H9 (cell line): ENCODE measurements at regions not wholly inside any gene's neighbourhood (a gene's known extent, or its start where the extent isn't known, plus 50 kb on each side); places are given as distances from the start of the nearest gene placed in this dataset.

Source experiments
- DNase-seq: peaks from one replicate; pipeline ENCODE4 v3.0.0-alpha.2; 2017
- H2AFZ ChIP-seq: one replicate; pipeline ENCODE4 v1.6.1; 2013; ENCODE audit warnings: mild to moderate bottlenecking, low read length, control low read depth, moderate library complexity
- H2AK5ac ChIP-seq: 2 replicates; pipeline ENCODE4 v1.6.1; 2013; ENCODE audit warnings: low read length, control low read depth, mixed read lengths; ENCODE audit not compliant: insufficient read length
- H2BK120ac ChIP-seq: one replicate; pipeline ENCODE4 v1.6.1; 2013; ENCODE audit warnings: low read depth, mild to moderate bottlenecking, low read length, control low read depth, inconsistent platforms; ENCODE audit not compliant: poor library complexity, severe bottlenecking
- H2BK12ac ChIP-seq: 2 replicates; pipeline ENCODE4 v1.6.1; 2013; ENCODE audit warnings: low read length, control low read depth, mixed read lengths, low read depth; ENCODE audit not compliant: insufficient read length
- H2BK15ac ChIP-seq: 2 replicates; pipeline ENCODE4 v1.6.1; 2013; ENCODE audit warnings: low read depth, low read length, control low read depth
- H2BK20ac ChIP-seq: one replicate; pipeline ENCODE4 v1.6.1; 2013; ENCODE audit warnings: low read depth, mild to moderate bottlenecking, low read length, control low read depth, inconsistent platforms; ENCODE audit not compliant: poor library complexity, severe bottlenecking
- H2BK5ac ChIP-seq: 2 replicates; pipeline ENCODE4 v1.6.1; 2013; ENCODE audit warnings: low read length, control low read depth, mixed read lengths; ENCODE audit not compliant: insufficient read length
- H3K14ac ChIP-seq: 2 replicates; pipeline ENCODE4 v1.6.1; 2013; ENCODE audit warnings: low read length, control low read depth; ENCODE audit not compliant: insufficient read depth
- H3K18ac ChIP-seq: 2 replicates; pipeline ENCODE4 v1.6.1; 2013; ENCODE audit warnings: low read depth, mild to moderate bottlenecking, mixed read lengths, low read length, control low read depth; ENCODE audit not compliant: insufficient read length
- H3K23ac ChIP-seq: 2 replicates; pipeline ENCODE4 v1.6.1; 2013; ENCODE audit warnings: low read length, control low read depth, mixed read lengths, low read depth; ENCODE audit not compliant: insufficient read length
- H3K23me2 ChIP-seq: 2 replicates; pipeline ENCODE4 v1.6.1; 2013; ENCODE audit warnings: low read depth, mild to moderate bottlenecking, mixed read lengths, low read length, control low read depth; ENCODE audit not compliant: insufficient read length, poor library complexity, severe bottlenecking
- H3K27ac ChIP-seq: 2 replicates; pipeline ENCODE4 v1.5.1; 2013; ENCODE audit warnings: low read length, control low read depth, mixed read lengths, low read depth; ENCODE audit not compliant: insufficient read length
- H3K27me3 ChIP-seq: 2 replicates; pipeline ENCODE4 v1.6.1; 2013; ENCODE audit warnings: low read length, control low read depth, inconsistent platforms; ENCODE audit not compliant: insufficient read depth
- H3K4ac ChIP-seq: 2 replicates; pipeline ENCODE4 v1.6.1; 2013; ENCODE audit warnings: low read depth, mild to moderate bottlenecking, control low read depth, inconsistent platforms, low read length, moderate library complexity
- H3K4me1 ChIP-seq: 2 replicates; pipeline ENCODE4 v1.6.1; 2013; ENCODE audit warnings: low read length, control low read depth, inconsistent platforms; ENCODE audit not compliant: insufficient read depth
- H3K4me2 ChIP-seq: 2 replicates; pipeline ENCODE4 v1.6.1; 2013; ENCODE audit warnings: low read length, control low read depth, mixed read lengths; ENCODE audit not compliant: insufficient read length, insufficient read depth
- H3K56ac ChIP-seq: 2 replicates; pipeline ENCODE4 v1.6.1; 2013; ENCODE audit warnings: low read depth, mild to moderate bottlenecking, mixed read lengths, low read length, control low read depth; ENCODE audit not compliant: insufficient read length
- H3K79me1 ChIP-seq: 2 replicates; pipeline ENCODE4 v1.6.1; 2013; ENCODE audit warnings: low read depth, mild to moderate bottlenecking, moderate library complexity, low read length, control low read depth, inconsistent platforms; ENCODE audit not compliant: insufficient read depth, poor library complexity, severe bottlenecking
- H3K79me2 ChIP-seq: 2 replicates; pipeline ENCODE4 v1.6.1; 2013; ENCODE audit warnings: low read length, control low read depth, inconsistent platforms; ENCODE audit not compliant: insufficient read depth
- H3K9ac ChIP-seq: 2 replicates; pipeline ENCODE4 v1.6.1; 2013; ENCODE audit warnings: low read length, control low read depth, mixed read lengths; ENCODE audit not compliant: insufficient read length; ENCODE audit errors: extremely low read depth
- H3K9me3 ChIP-seq: one replicate; pipeline ENCODE4 v1.6.1; 2013; ENCODE audit warnings: low read depth, low read length, inconsistent platforms; ENCODE audit not compliant: control insufficient read depth
- H3T11ph ChIP-seq: one replicate; pipeline ENCODE4 v1.6.1; 2013; ENCODE audit warnings: mild to moderate bottlenecking, low read length, control low read depth, inconsistent platforms
- H4K20me1 ChIP-seq: one replicate; pipeline ENCODE4 v1.6.1; 2013; ENCODE audit not compliant: control insufficient read depth, insufficient read length, insufficient read depth
- H4K5ac ChIP-seq: 2 replicates; pipeline ENCODE4 v1.6.1; 2013; ENCODE audit warnings: low read depth, mild to moderate bottlenecking, mixed read lengths, low read length, control low read depth; ENCODE audit not compliant: insufficient read length
- H4K8ac ChIP-seq: replicated peaks from 2 replicates; pipeline ENCODE4 v1.6.1; 2013; ENCODE audit warnings: low read length, control low read depth, mixed read lengths, low read depth; ENCODE audit not compliant: insufficient read length
- H4K91ac ChIP-seq: 2 replicates; pipeline ENCODE4 v1.6.1; 2013; ENCODE audit warnings: low read depth, mild to moderate bottlenecking, moderate library complexity, mixed read lengths, low read length, control low read depth; ENCODE audit not compliant: insufficient read length
- H3K27ac Mint-ChIP-seq, 3 experiments: 2 replicates in 2 of 3; 3 replicates in 1 of 3; pipeline ENCODE4 v1.8.0; 2020 to 2021; ENCODE audit warnings: mixed read lengths in 3 of 3, mild to moderate bottlenecking in 1 of 3, moderate library complexity in 1 of 3
- H3K27me3 Mint-ChIP-seq: 2 replicates; pipeline ENCODE4 v1.8.0; 2021; ENCODE audit warnings: low read depth, mild to moderate bottlenecking, moderate library complexity, mixed read lengths
- H3K36me3 Mint-ChIP-seq, 3 experiments: 2 replicates in 2 of 3; 3 replicates in 1 of 3; pipeline ENCODE4 v1.8.0; 2020 to 2021; ENCODE audit warnings: low read depth in 3 of 3, mixed read lengths in 3 of 3; ENCODE audit not compliant: insufficient read depth in 1 of 3
- H3K4me1 Mint-ChIP-seq, 2 experiments: 2 replicates each; pipeline ENCODE4 v1.8.0; 2020; ENCODE audit warnings: mixed read lengths in 2 of 2
- H3K4me3 Mint-ChIP-seq, 2 experiments: 2 replicates in 1 of 2; 3 replicates in 1 of 2; pipeline ENCODE4 v1.8.0; 2020 to 2021; ENCODE audit warnings: mild to moderate bottlenecking in 2 of 2, mixed read lengths in 2 of 2, moderate library complexity in 1 of 2
- H3K9me3 Mint-ChIP-seq, 2 experiments: 2 replicates in 1 of 2; 3 replicates in 1 of 2; pipeline ENCODE4 v1.8.0; 2020; ENCODE audit warnings: mild to moderate bottlenecking in 2 of 2, mixed read lengths in 2 of 2, moderate library complexity in 1 of 2
- CTCF ChIP-seq: fragments of 200-600 bp; sonication (generic); conservative IDR thresholded peaks from 3 replicates; pipeline ENCODE4 v1.8.0; 2021; ENCODE audit warnings: antibody characterized with exemption, mild to moderate bottlenecking
- WGBS: extraction: QIAGEN DNeasy Blood & Tissue Kit; methylation state at CpG from one replicate; pipeline ENCODE4 v1.1.7; 2013; ENCODE audit warnings: missing lambda C conversion rate, low lambda C conversion rate, mixed read lengths; ENCODE audit not compliant: insufficient read length; ENCODE audit errors: extremely low coverage; 5-methylcytosine and 5-hydroxymethylcytosine counted together

DNA sequence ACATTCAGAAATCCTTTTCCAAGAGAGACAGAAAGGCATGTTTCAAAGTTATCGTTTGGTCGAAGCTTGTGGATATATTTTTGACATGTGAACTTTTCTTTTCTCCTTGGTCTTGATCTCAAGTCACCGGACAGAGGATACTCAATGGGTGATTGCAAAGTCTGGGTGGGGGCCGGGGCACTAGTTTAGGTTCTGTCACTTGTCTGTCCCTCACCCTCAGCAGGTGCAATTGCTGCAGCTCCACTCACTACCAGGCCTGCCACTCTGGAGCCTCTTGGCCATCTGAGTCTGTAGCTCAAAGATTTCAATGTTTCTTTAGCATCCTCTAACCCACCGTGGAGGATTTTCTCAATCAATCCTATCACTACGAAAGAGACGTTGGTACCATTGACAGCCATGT, 246.0 kb upstream of the C1orf174 start:
- H3K36me3 Mint-ChIP-seq, result no peaks in the 10 kb centered on the region

More for the DNA sequence above, 246.0 kb upstream of the C1orf174 start:
- no peaks in the 10 kb centered on the region for H3K23me2 ChIP-seq
- no peaks in the 10 kb centered on the region; a peak in 1 of 5 replicates for H3K9me3 Mint-ChIP-seq
- no peak overlapping the region for H2AFZ ChIP-seq
- no peak overlapping the region for H3K27ac Mint-ChIP-seq
- no peak overlapping the region for H4K5ac ChIP-seq
- H3K27ac ChIP-seq, result no peak overlapping the region
- peaks cover 10 to 11% of the 10 kb centered on the region in 2 experiments for H3K4me1 Mint-ChIP-seq
- no peak overlapping the region for H3K4ac ChIP-seq
- no peaks in the 10 kb centered on the region for H3K79me2 ChIP-seq
- H3K4me2 ChIP-seq, result no peak overlapping the region
- H4K8ac ChIP-seq, result no peak overlapping the region
- H3K56ac ChIP-seq, result no peak overlapping the region
- H3K79me1 ChIP-seq, result no peaks in the 10 kb centered on the region
- H2BK5ac ChIP-seq, result no peak overlapping the region
- TF ChIP-seq CTCF, result no peak
- no peak overlapping the region for H2BK120ac ChIP-seq
- H3K4me1 ChIP-seq, result no peaks in the 10 kb centered on the region
- no peak overlapping the region for H2AK5ac ChIP-seq
- H3K4me3 Mint-ChIP-seq, result no peak overlapping the region
- no peaks in the 10 kb centered on the region; the same call in 1 of the 2 replicates for H3K27me3 Mint-ChIP-seq
- WGBS, result no CpG with 5 or more reads among the region's 7 CpGs
- no peak overlapping the region for H4K91ac ChIP-seq
- H3K23ac ChIP-seq, result no peak overlapping the region
- no peak overlapping the region for H2BK15ac ChIP-seq
- no peaks in the 10 kb centered on the region for H4K20me1 ChIP-seq
- H3K9me3 ChIP-seq, result no peaks in the 10 kb centered on the region
- no peak for DNase-seq
- no peak overlapping the region for H2BK20ac ChIP-seq
- no peak overlapping the region for H3T11ph ChIP-seq
- no peak overlapping the region for H3K18ac ChIP-seq
- H3K9ac ChIP-seq, result no peak overlapping the region
- H2BK12ac ChIP-seq, result no peak overlapping the region
- no peaks in the 10 kb centered on the region for H3K27me3 ChIP-seq
- H3K14ac ChIP-seq, result no peak overlapping the region
